C4-2B (cell line): ENCODE measurements at regions not wholly inside any gene's neighbourhood (a gene's known extent, or its start where the extent isn't known, plus 50 kb on each side); places are given as distances from the start of the nearest gene placed in this dataset.

Experiments
- CTCF ChIP-seq: fragments of 450-650 bp; conservative IDR thresholded peaks from 2 replicates; pipeline ENCODE4 v1.5.1; 2017; ENCODE audit warnings: mild to moderate bottlenecking
- ZFX ChIP-seq: fragments of 450-650 bp; IDR thresholded peaks from 2 replicates; pipeline ENCODE4 v1.6.1; 2017

- TF ChIP-seq CTCF (no peak), ZFX (no peak)
These were observed 340.7 kb upstream of the LMO3 start for GRCh38 chr12:16946704-16947103.
